Tibial artery (tissue), 4 donors: ENCODE measurements at regions not wholly inside any gene's neighbourhood (a gene's known extent, or its start where the extent isn't known, plus 50 kb on each side); places are given as distances from the start of the nearest gene placed in this dataset.
A peak's percentile ranks its signal among the peaks of the same experiment; 100 is the strongest.

Experiments used
- DNase-seq, 2 donors: peaks; one replicate each; pipeline ENCODE4 v3.0.0-alpha.2; 2019
- H3K27ac ChIP-seq, 2 donors: fragments of 200-600 bp; sonication (generic) in 1 of 2; 1 replicate in 1 of 2; 2 replicates in 1 of 2; pipeline ENCODE4 v1.5.1; 2018 to 2019; ENCODE audit warnings: mild to moderate bottlenecking in 1 of 2
- H3K27me3 ChIP-seq, 2 donors: fragments of 200-600 bp; sonication (generic) in 1 of 2; one replicate each; pipeline versions ENCODE4 v1.5.1 to v1.6.0; 2016 to 2019
- H3K36me3 ChIP-seq, 3 donors: fragments of 200-600 bp; sonication (generic) in 2 of 3; one replicate each; pipeline ENCODE4 v1.5.1; 2016 to 2019; ENCODE audit warnings: mild to moderate bottlenecking in 2 of 3
- H3K4me1 ChIP-seq, 4 donors: fragments of 200-600 bp; sonication (generic) in 2 of 4; 1 replicate in 3 of 4; 2 replicates in 1 of 4; pipeline ENCODE4 v1.5.1; 2016 to 2019
- H3K4me3 ChIP-seq, 2 donors: fragments of 200-600 bp; sonication (generic) in 1 of 2; 1 replicate in 1 of 2; 2 replicates in 1 of 2; pipeline ENCODE4 v1.5.1; 2018 to 2019; ENCODE audit warnings: mild to moderate bottlenecking in 2 of 2
- H3K9me3 ChIP-seq, 3 donors: fragments of 200-600 bp; sonication (generic) in 1 of 3; one replicate each; pipeline ENCODE4 v1.5.1; 2016 to 2019
- CTCF ChIP-seq, 2 experiments: fragments of 200-600 bp in 1 of 2; fragments of 450-650 bp in 1 of 2; IDR thresholded peaks; one replicate each; pipeline ENCODE4 v1.5.1; 2017 to 2019; ENCODE audit warnings: antibody characterized with exemption in 2 of 2, mild to moderate bottlenecking in 1 of 2, moderate library complexity in 1 of 2
- intact Hi-C: fragments of 100-400 bp; cut with DNase I; formaldehyde crosslinking; loops from one replicate; pipeline ENCODE4 v1.15.0; 2023; ENCODE audit warnings: low total_unique reads

DNA sequence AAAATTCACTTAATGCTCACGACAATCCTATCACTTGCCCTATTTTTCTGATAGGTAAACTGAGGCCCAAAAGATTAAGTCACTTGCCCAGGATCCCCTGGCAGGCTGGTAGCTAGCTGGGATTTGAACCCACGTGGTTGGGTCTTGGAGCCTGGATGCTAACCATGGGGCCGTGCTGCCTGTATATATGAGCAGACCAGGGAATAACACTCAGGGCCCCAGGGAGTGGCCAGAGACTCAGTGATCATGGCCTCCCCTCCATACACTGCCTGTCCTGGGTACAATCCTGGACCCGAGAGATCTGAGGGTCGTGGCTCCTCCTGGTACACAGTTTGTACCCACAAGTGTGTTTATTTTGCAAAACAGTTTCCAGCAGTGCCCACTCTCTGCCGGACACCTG lies 116.9 kb upstream of the PTPN1 start:
- Histone ChIP-seq H3K27me3 (no peaks in the 10 kb centered on the region), H3K36me3 (no peaks in the 10 kb centered on the region), H3K9me3 (no peaks in the 10 kb centered on the region), H3K27ac (peak overlapping the region; percentile 87 to 96), H3K4me3 (no peak overlapping the region), H3K4me1 (peaks cover 0 to 77% (median 61%) of the 10 kb centered on the region in 4 donors)
- intact Hi-C loops = no loop called here
- TF ChIP-seq CTCF (IDR thresholded peaks at IDR 0.05) = no peak
- DNase-seq = no peak

GRCh38 chr20:50393990-50394561 lies 116.1 kb upstream of the PTPN1 start:
- Histone ChIP-seq H3K27ac (peak overlapping the region; percentile 87 to 96), H3K36me3 (no peaks in the 10 kb centered on the region), H3K27me3 (no peaks in the 10 kb centered on the region), H3K4me3 (no peak overlapping the region), H3K9me3 (no peaks in the 10 kb centered on the region), H3K4me1 (peaks cover 0 to 77% (median 62%) of the 10 kb centered on the region in 4 donors)
- intact Hi-C loops = no loop called here
- DNase-seq = no peak
- no peak for TF ChIP-seq CTCF (IDR thresholded peaks at IDR 0.05)

- Histone ChIP-seq H3K27me3 (no peaks in the 10 kb centered on the region), H3K27ac (peak overlapping the region; percentile 87 to 96), H3K4me1 (peaks cover 0 to 77% (median 60%) of the 10 kb centered on the region in 4 donors), H3K9me3 (no peaks in the 10 kb centered on the region), H3K4me3 (no peak overlapping the region), H3K36me3 (no peaks in the 10 kb centered on the region)
- TF ChIP-seq CTCF (IDR thresholded peaks at IDR 0.05) = no peak
- intact Hi-C loops = no loop called here
- DNase-seq = peak in 1 of 2 donors; percentile 54
Measured at GRCh38 chr20:50394569-50394968, 115.6 kb upstream of the PTPN1 start.

- Histone ChIP-seq H3K27ac (peak overlapping the region; percentile 87 to 96), H3K27me3 (no peaks in the 10 kb centered on the region), H3K4me3 (no peak overlapping the region), H3K9me3 (no peaks in the 10 kb centered on the region), H3K4me1 (peaks cover 0 to 77% (median 60%) of the 10 kb centered on the region in 4 donors), H3K36me3 (no peaks in the 10 kb centered on the region)
- DNase-seq = peak; percentile 95 to 99
- intact Hi-C loops = loop anchor here (5.0 kb wide), 2 partner anchors 88 to 203 kb away; partner anchors contain the start of gene CEBPB
- peak in 1 of 2 experiments; percentile 21 for TF ChIP-seq CTCF (IDR thresholded peaks at IDR 0.05)
Measured at GRCh38 chr20:50395251-50395729, 114.9 kb upstream of the PTPN1 start.

DNA sequence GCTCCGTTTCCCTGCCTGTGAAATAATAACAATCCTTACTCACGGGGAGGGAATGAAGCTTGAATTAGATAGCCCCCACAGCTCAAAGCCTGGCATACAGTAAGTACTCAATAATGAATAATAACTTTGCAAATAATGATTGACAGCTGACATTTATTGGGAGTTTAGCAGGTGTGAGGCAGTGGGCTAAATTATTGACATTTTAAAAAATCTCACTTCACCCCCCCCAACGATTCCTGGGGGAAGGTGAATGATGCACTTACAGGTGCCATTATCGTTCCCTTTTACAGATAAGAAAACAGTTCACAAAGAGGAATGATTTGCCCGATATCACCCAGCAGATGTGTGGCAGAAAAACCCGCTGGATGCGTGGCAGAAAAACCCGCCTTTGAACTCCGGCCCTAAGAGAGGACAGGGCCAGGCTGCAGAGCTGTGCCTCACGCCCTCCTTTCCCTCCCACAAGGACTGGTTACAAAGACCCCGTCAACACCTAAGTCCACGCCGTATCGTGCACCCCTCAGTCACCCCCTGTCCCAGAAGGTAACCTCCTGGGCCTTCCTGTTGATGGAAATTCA lies 114.2 kb upstream of the PTPN1 start:
- H3K27me3 ChIP-seq = no peaks in the 10 kb centered on the region
- peak overlapping the region; percentile 87 to 96 for H3K27ac ChIP-seq
- DNase-seq = no peak
- H3K9me3 ChIP-seq = no peaks in the 10 kb centered on the region
- H3K36me3 ChIP-seq = no peaks in the 10 kb centered on the region
- TF ChIP-seq CTCF (IDR thresholded peaks at IDR 0.05) = no peak
- intact Hi-C loops = loop anchor here (5.0 kb wide), 2 partner anchors 89 to 204 kb away; partner anchors contain the start of gene CEBPB
- H3K4me3 ChIP-seq = no peak overlapping the region
- H3K4me1 ChIP-seq = peaks cover 0 to 82% (median 64%) of the 10 kb centered on the region in 4 donors
